Thyroid gland (tissue), 4 donors: ENCODE measurements at regions not wholly inside any gene's neighbourhood (a gene's known extent, or its start where the extent isn't known, plus 50 kb on each side); places are given as distances from the start of the nearest gene placed in this dataset.

Experiments used
- DNase-seq, 2 donors: peaks; one replicate each; pipeline ENCODE4 v3.0.0-alpha.2; 2019
- H3K27ac ChIP-seq, 3 donors: fragments of 200-600 bp; sonication (generic); 1 replicate in 2 of 3; 2 replicates in 1 of 3; pipeline ENCODE4 v1.5.1; 2016 to 2019; ENCODE audit warnings: mild to moderate bottlenecking in 1 of 3, moderate library complexity in 1 of 3
- H3K27me3 ChIP-seq: fragments of 200-600 bp; sonication (generic); one replicate; pipeline ENCODE4 v1.5.1; 2019
- H3K36me3 ChIP-seq, 2 donors: fragments of 200-600 bp; sonication (generic); one replicate each; pipeline ENCODE4 v1.5.1; 2016 to 2019
- H3K4me1 ChIP-seq, 2 donors: fragments of 200-600 bp; sonication (generic); one replicate each; pipeline ENCODE4 v1.5.1; 2017 to 2019
- H3K4me3 ChIP-seq, 3 donors: fragments of 200-600 bp; sonication (generic); replicated peaks in 1 of 3; 1 replicate in 2 of 3; 2 replicates in 1 of 3; pipeline ENCODE4 v1.5.1; 2016; ENCODE audit warnings: mild to moderate bottlenecking in 1 of 3
- H3K9me3 ChIP-seq: fragments of 200-600 bp; sonication (generic); one replicate; pipeline ENCODE4 v1.5.1; 2017
- POLR2A ChIP-seq, 2 donors: fragments of 450-650 bp; IDR thresholded peaks; one replicate each; pipeline ENCODE4 v1.6.1; 2017; ENCODE audit warnings: antibody characterized with exemption in 2 of 2, mild to moderate bottlenecking in 2 of 2, moderate library complexity in 1 of 2
- WGBS, 2 donors: methylation state at CpG; one replicate each; pipeline ENCODE4 v1.1.5; 2017; 5-methylcytosine and 5-hydroxymethylcytosine counted together
- intact Hi-C: fragments of 100-400 bp; cut with DNase I; formaldehyde crosslinking; loops from one replicate; pipeline ENCODE4 v1.15.1; 2023
- TF ChIP-seq, protein P1 (sequence below), 6 experiments: fragments of 200-600 bp in 3 of 6; fragments of 450-650 bp in 3 of 6; sonication (generic) in 3 of 6; IDR thresholded peaks; one replicate each; pipeline ENCODE4 v1.5.1; 2016 to 2019; ENCODE audit warnings: antibody characterized with exemption in 6 of 6, mild to moderate bottlenecking in 2 of 6, inconsistent platforms in 1 of 6, moderate library complexity in 1 of 6

DNA sequence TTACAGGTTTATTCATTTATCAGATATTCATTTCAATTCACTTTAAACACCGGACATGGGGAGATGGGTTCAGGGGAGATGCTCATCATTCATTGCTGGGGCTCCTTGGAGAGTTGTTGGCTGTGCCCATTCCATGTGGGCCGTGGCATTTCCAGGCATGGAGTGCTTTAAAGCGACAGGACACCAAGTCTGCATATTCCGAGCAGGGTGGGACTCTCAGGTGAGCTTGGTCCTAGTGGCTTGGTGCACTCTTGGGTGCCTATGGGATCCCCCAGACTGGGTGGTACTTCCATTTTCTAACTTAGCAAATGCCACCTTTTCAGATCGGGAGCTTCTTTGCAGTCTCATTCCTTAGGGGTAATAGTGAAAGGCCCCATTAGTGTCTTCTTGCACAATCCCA, 619.5 kb upstream of the CADM1 start:
- intact Hi-C loops = no loop called here
- Histone ChIP-seq H3K36me3 (no peaks in the 10 kb centered on the region), H3K4me1 (no peaks in the 10 kb centered on the region), H3K27me3 (no peaks in the 10 kb centered on the region), H3K27ac (no peak overlapping the region), H3K4me3 (no peak overlapping the region), H3K9me3 (no peaks in the 10 kb centered on the region)
- DNase-seq = no peak
- TF ChIP-seq POLR2A (IDR thresholded peaks at IDR 0.05) = no peak
- TF ChIP-seq, protein P1, sequence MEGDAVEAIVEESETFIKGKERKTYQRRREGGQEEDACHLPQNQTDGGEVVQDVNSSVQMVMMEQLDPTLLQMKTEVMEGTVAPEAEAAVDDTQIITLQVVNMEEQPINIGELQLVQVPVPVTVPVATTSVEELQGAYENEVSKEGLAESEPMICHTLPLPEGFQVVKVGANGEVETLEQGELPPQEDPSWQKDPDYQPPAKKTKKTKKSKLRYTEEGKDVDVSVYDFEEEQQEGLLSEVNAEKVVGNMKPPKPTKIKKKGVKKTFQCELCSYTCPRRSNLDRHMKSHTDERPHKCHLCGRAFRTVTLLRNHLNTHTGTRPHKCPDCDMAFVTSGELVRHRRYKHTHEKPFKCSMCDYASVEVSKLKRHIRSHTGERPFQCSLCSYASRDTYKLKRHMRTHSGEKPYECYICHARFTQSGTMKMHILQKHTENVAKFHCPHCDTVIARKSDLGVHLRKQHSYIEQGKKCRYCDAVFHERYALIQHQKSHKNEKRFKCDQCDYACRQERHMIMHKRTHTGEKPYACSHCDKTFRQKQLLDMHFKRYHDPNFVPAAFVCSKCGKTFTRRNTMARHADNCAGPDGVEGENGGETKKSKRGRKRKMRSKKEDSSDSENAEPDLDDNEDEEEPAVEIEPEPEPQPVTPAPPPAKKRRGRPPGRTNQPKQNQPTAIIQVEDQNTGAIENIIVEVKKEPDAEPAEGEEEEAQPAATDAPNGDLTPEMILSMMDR (IDR thresholded peaks at IDR 0.05) = no peak
- 89 to 91% methylated on average over 5 of the region's 5 CpGs for WGBS, 2 donors

DNA sequence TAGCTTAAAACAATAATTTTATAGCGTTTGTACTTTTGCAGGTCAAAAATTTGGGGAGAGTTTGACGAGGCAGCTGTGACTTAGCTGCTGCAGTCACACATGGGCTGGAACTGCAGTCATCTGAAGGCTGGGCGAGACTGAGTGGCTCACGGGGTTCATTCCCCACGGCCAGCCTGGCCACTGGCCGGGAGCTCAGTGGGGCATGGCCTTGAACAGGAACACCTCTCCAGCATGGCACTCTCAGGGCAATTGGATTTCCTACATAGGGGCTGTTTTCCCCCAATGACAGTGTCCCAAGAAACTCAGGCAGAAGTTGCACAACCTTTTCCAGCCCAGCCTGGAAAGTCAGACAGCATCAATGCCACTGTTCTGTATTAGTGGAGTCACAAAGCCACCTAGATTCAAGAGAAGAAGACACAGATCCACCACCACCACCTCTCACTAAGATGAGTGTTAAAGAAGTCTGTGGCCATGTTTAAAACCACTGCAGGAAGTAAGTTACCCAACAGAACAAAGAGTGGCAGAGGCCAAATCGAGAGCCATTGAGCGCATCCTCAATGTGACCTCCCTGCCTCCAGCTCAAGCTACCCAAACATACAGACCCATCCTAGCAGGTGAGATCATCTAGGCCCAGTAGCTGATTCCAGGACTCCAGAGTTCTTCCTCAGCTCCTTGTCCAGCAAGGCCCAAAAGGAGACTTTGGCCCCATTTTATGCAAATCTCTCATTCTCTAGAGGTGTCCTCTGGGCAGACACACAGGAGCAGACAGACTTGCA, 618.7 kb upstream of the CADM1 start:
- H3K27me3 ChIP-seq = no peaks in the 10 kb centered on the region
- H3K27ac ChIP-seq = no peak overlapping the region
- H3K9me3 ChIP-seq = no peaks in the 10 kb centered on the region
- no peaks in the 10 kb centered on the region for H3K4me1 ChIP-seq
- WGBS, 2 donors = 74 to 77% methylated on average over 8 of the region's 8 CpGs
- intact Hi-C loops = no loop called here
- no peak overlapping the region for H3K4me3 ChIP-seq
- TF ChIP-seq, protein P1 (IDR thresholded peaks at IDR 0.05) = no peak
- TF ChIP-seq POLR2A (IDR thresholded peaks at IDR 0.05) = no peak
- DNase-seq = peak; percentile 16 to 26
- no peaks in the 10 kb centered on the region for H3K36me3 ChIP-seq

DNA sequence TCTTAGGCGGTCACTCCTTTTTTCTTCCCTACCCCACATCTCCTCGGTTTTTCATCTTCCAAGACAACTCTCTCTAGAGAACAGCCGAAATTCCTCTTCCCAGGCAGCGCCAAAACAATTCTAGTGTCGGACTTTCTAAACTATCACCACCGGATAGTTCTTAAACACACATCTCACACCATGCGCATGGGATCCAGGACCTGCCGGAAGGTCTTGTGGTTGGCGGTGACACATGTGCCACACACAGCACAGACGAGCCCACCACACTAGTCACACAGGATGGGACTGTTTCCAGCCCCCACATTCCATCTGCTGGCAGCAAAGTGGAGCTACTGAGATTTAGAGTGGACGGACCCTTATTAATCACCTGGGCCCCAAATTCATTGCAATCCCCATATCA, 614.9 kb upstream of the CADM1 start:
- Histone ChIP-seq H3K9me3 (no peaks in the 10 kb centered on the region), H3K27me3 (no peaks in the 10 kb centered on the region), H3K36me3 (no peaks in the 10 kb centered on the region), H3K4me1 (no peaks in the 10 kb centered on the region), H3K27ac (no peak overlapping the region), H3K4me3 (no peak overlapping the region)
- DNase-seq = no peak
- intact Hi-C loops = no loop called here
- TF ChIP-seq POLR2A (IDR thresholded peaks at IDR 0.05) = no peak
- TF ChIP-seq, protein P1 (IDR thresholded peaks at IDR 0.05) = no peak
- 95 to 97% methylated on average over 11 of the region's 11 CpGs for WGBS, 2 donors

DNA sequence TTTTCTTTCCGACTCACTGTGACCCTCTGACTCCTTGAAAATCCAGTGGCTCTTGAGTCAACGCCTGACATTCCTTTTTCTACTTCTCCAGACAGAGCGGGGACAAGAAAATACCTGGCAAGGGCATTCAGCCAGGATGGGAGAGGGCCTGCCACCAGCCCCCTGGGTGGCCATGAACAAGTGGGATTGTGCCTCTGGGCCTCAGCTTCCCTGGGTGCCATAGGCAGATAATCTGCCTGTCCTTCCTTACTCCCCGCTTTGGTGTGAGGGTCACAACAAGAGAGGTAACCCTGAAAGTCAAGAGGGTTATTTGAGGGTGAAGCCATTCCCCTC, 613.9 kb upstream of the CADM1 start:
- DNase-seq = no peak
- H3K27ac ChIP-seq = no peak overlapping the region
- intact Hi-C loops = no loop called here
- no peak for TF ChIP-seq POLR2A (IDR thresholded peaks at IDR 0.05)
- TF ChIP-seq, protein P1 (IDR thresholded peaks at IDR 0.05) = no peak
- no peaks in the 10 kb centered on the region for H3K9me3 ChIP-seq
- 29 to 49% methylated on average over 3 to 4 of the region's 4 CpGs for WGBS, 2 donors
- H3K4me1 ChIP-seq = no peaks in the 10 kb centered on the region
- H3K27me3 ChIP-seq = no peaks in the 10 kb centered on the region
- H3K4me3 ChIP-seq = no peak overlapping the region
- H3K36me3 ChIP-seq = no peaks in the 10 kb centered on the region

DNA sequence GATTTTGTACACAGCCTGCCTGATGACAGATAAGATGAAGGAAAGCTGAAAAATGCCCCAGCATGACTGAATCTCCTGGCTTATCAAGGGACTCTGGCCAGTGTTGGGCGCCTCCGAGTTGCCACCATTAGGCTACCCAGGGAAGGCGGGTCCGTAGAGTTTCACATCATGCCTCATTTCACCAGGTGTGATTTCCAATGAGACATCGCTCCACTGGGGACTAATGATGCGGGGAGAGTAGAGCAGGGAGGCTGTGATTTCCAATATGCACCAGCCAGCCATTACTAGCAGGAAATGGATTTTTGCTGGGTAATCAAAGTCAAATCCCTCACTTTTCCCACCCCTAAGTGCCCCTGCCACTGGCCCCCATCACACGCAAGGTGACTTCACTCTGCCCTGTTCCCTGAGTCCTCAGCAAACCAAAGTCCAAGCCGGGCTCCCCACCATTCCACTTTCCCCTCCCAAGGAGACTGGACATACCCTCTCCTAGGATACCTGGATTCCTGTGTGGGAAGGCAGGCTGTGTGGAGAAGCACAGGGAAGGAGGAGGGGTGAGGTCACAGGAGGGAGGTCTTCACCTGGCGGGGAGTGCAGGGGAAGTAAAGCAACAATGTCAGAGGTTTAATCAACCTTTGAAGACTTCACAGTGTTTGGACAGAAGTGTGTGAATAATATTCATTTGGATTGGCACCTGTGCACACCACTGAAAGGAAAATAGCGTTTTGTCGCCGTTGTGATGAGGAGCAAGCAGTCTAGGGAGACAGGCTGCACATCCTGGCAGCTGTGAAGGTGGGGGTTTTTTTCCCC, 613.3 kb upstream of the CADM1 start:
- no peaks in the 10 kb centered on the region for H3K9me3 ChIP-seq
- H3K27ac ChIP-seq = no peak overlapping the region
- no peak overlapping the region for H3K4me3 ChIP-seq
- H3K4me1 ChIP-seq = no peaks in the 10 kb centered on the region
- TF ChIP-seq POLR2A (IDR thresholded peaks at IDR 0.05) = no peak
- TF ChIP-seq, protein P1 (IDR thresholded peaks at IDR 0.05) = no peak
- intact Hi-C loops = no loop called here
- no peaks in the 10 kb centered on the region for H3K36me3 ChIP-seq
- no peaks in the 10 kb centered on the region for H3K27me3 ChIP-seq
- WGBS, 2 donors = 72 to 78% methylated on average over 12 of the region's 12 CpGs
- DNase-seq = no peak
